Neural cell (in vitro differentiated cells): ENCODE measurements at regions not wholly inside any gene's neighbourhood (a gene's known extent, or its start where the extent isn't known, plus 50 kb on each side); places are given as distances from the start of the nearest gene placed in this dataset.

Experiments used
- H2AFZ ChIP-seq: fragments of 200-600, 300-800 bp; sonication (generic), shearing (Covaris generic); 2 replicates; pipeline ENCODE4 v1.6.0; 2014; ENCODE audit warnings: low read depth, mild to moderate bottlenecking, antibody characterized with exemption, low read length, moderate library complexity
- H3F3A ChIP-seq: fragments of 200-600 bp; shearing (Covaris generic); 2 replicates; pipeline ENCODE4 v1.6.1; 2016; ENCODE audit warnings: mild to moderate bottlenecking, moderate library complexity, mixed read lengths, antibody characterized with exemption, low read length; ENCODE audit not compliant: insufficient read depth, poor library complexity, severe bottlenecking
- H3K27ac ChIP-seq: fragments of 200-600, 300-800 bp; sonication (generic), shearing (Covaris generic); 2 replicates; pipeline ENCODE4 v1.5.1; 2014; ENCODE audit warnings: mild to moderate bottlenecking, low read length, moderate library complexity
- H3K27me3 ChIP-seq: fragments of 300-800, 200-600 bp; sonication (generic), shearing (Covaris generic); 2 replicates; pipeline ENCODE4 v1.6.0; 2014; ENCODE audit warnings: mild to moderate bottlenecking, low read depth, low read length, moderate library complexity; ENCODE audit not compliant: insufficient read depth
- H3K36me3 ChIP-seq: fragments of 300-800, 200-600 bp; sonication (generic), shearing (Covaris generic); 2 replicates; pipeline ENCODE4 v1.5.1; 2014; ENCODE audit warnings: mild to moderate bottlenecking, antibody characterized with exemption, low read length, moderate library complexity; ENCODE audit not compliant: insufficient read depth
- H3K4me2 ChIP-seq: fragments of 300-800, 200-600 bp; sonication (generic), shearing (Covaris generic); 2 replicates; pipeline ENCODE4 v1.6.0; 2014; ENCODE audit warnings: mild to moderate bottlenecking, low read length
- H3K4me3 ChIP-seq: fragments of 300-800, 200-600 bp; sonication (generic), shearing (Covaris generic); 2 replicates; pipeline ENCODE4 v1.5.1; 2014; ENCODE audit warnings: mild to moderate bottlenecking, low read length, moderate library complexity
- H3K79me2 ChIP-seq: fragments of 200-600 bp; shearing (Covaris generic); replicated peaks from 2 replicates; pipeline ENCODE4 v1.6.0; 2014; ENCODE audit warnings: mild to moderate bottlenecking, low read length, moderate library complexity; ENCODE audit not compliant: insufficient read depth
- H3K9ac ChIP-seq: fragments of 300-800, 200-600 bp; sonication (generic), shearing (Covaris generic); 2 replicates; pipeline ENCODE4 v1.6.1; 2016; ENCODE audit warnings: mild to moderate bottlenecking, low read length, mixed read lengths
- H3K9me2 ChIP-seq: fragments of 200-600 bp; shearing (Covaris generic); 2 replicates; pipeline ENCODE4 v1.6.1; 2016; ENCODE audit warnings: mild to moderate bottlenecking, low read length, mixed read lengths; ENCODE audit not compliant: insufficient read depth
- H3K9me3 ChIP-seq: fragments of 200-600, 300-800 bp; sonication (generic), shearing (Covaris generic); 2 replicates; pipeline ENCODE4 v1.6.1; 2016; ENCODE audit warnings: mild to moderate bottlenecking, mixed run types, low read length, moderate library complexity, mixed read lengths
- H4K20me1 ChIP-seq: fragments of 200-600 bp; shearing (Covaris generic); 2 replicates; pipeline ENCODE4 v1.6.1; 2016; ENCODE audit warnings: mild to moderate bottlenecking, mixed run types; ENCODE audit not compliant: insufficient read depth
- EP300 ChIP-seq: fragments of 450-650 bp; conservative IDR thresholded peaks from 2 replicates; pipeline ENCODE4 v1.6.1; 2014; ENCODE audit warnings: antibody characterized with exemption, mild to moderate bottlenecking, moderate library complexity; ENCODE audit not compliant: poor library complexity, severe bottlenecking
- EZH2 ChIP-seq: fragments of 200-600, 300-800 bp; shearing (Covaris generic), sonication (generic); IDR thresholded peaks from 2 replicates; pipeline ENCODE4 v1.6.1; 2014; ENCODE audit warnings: antibody characterized with exemption, low read length, borderline replicate concordance, mild to moderate bottlenecking; ENCODE audit not compliant: insufficient read depth, poor library complexity, severe bottlenecking
- MXI1 ChIP-seq: fragments of 450-650 bp; conservative IDR thresholded peaks from 2 replicates; pipeline ENCODE4 v1.6.1; 2014; ENCODE audit warnings: antibody characterized with exemption, mild to moderate bottlenecking; ENCODE audit not compliant: poor library complexity, severe bottlenecking
- POLR2AphosphoS5 ChIP-seq: IDR thresholded peaks from 2 replicates; pipeline ENCODE4 v1.6.1; 2012
- RAD21 ChIP-seq: fragments of 450-650 bp; conservative IDR thresholded peaks from 2 replicates; pipeline ENCODE4 v1.6.1; 2014; ENCODE audit warnings: antibody characterized with exemption, mild to moderate bottlenecking, moderate library complexity
- SMC3 ChIP-seq: fragments of 450-650 bp; conservative IDR thresholded peaks from 2 replicates; pipeline ENCODE4 v1.6.1; 2014; ENCODE audit warnings: antibody characterized with exemption, mild to moderate bottlenecking, moderate library complexity; ENCODE audit not compliant: poor library complexity
- TAF1 ChIP-seq: IDR thresholded peaks from 2 replicates; pipeline ENCODE4 v1.6.1; 2012; ENCODE audit warnings: low read depth
- TF ChIP-seq, protein P1 (sequence below): fragments of 450-650 bp; IDR thresholded peaks from 2 replicates; pipeline ENCODE4 v1.5.1; 2014; ENCODE audit warnings: antibody characterized with exemption, mild to moderate bottlenecking, moderate library complexity; ENCODE audit not compliant: poor library complexity, severe bottlenecking
- TF ChIP-seq, protein P2 (sequence below): IDR thresholded peaks from 2 replicates; pipeline ENCODE4 v1.6.1; 2012; ENCODE audit warnings: borderline replicate concordance

DNA sequence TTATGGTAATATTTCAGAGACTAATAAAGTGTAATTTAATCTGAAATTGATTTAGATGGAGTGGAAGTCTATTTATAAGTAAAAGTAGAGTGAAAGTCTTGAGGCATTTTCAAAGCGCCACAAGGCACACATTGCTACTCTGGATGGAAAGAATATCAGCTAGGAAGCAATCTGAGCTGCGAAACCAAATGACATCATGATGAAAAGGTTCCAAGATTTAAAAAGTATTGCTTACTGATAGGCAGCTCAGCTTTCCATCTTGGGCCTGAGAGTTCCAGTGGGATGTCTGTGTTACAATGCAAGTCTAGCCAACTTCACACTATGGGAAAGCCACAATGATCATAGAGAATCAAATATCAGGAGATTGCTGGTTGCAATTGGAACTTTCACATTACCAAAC lies 126.9 kb upstream of the VGLL2 start:
- H3K9ac ChIP-seq: no peak overlapping the region
- H3K27ac ChIP-seq: no peak overlapping the region
- no peaks in the 10 kb centered on the region for H3K36me3 ChIP-seq
- H3K79me2 ChIP-seq: no peaks in the 10 kb centered on the region
- H3K4me3 ChIP-seq: no peak overlapping the region
- H3K9me3 ChIP-seq: no peaks in the 10 kb centered on the region
- no peaks in the 10 kb centered on the region for H3K27me3 ChIP-seq
- TF ChIP-seq MXI1 (no peak), EZH2 (no peak), SMC3 (no peak), POLR2AphosphoS5 (no peak), RAD21 (no peak), EP300 (no peak), TAF1 (no peak)
- TF ChIP-seq, protein P1, sequence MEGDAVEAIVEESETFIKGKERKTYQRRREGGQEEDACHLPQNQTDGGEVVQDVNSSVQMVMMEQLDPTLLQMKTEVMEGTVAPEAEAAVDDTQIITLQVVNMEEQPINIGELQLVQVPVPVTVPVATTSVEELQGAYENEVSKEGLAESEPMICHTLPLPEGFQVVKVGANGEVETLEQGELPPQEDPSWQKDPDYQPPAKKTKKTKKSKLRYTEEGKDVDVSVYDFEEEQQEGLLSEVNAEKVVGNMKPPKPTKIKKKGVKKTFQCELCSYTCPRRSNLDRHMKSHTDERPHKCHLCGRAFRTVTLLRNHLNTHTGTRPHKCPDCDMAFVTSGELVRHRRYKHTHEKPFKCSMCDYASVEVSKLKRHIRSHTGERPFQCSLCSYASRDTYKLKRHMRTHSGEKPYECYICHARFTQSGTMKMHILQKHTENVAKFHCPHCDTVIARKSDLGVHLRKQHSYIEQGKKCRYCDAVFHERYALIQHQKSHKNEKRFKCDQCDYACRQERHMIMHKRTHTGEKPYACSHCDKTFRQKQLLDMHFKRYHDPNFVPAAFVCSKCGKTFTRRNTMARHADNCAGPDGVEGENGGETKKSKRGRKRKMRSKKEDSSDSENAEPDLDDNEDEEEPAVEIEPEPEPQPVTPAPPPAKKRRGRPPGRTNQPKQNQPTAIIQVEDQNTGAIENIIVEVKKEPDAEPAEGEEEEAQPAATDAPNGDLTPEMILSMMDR: no peak
- TF ChIP-seq, protein P2, sequence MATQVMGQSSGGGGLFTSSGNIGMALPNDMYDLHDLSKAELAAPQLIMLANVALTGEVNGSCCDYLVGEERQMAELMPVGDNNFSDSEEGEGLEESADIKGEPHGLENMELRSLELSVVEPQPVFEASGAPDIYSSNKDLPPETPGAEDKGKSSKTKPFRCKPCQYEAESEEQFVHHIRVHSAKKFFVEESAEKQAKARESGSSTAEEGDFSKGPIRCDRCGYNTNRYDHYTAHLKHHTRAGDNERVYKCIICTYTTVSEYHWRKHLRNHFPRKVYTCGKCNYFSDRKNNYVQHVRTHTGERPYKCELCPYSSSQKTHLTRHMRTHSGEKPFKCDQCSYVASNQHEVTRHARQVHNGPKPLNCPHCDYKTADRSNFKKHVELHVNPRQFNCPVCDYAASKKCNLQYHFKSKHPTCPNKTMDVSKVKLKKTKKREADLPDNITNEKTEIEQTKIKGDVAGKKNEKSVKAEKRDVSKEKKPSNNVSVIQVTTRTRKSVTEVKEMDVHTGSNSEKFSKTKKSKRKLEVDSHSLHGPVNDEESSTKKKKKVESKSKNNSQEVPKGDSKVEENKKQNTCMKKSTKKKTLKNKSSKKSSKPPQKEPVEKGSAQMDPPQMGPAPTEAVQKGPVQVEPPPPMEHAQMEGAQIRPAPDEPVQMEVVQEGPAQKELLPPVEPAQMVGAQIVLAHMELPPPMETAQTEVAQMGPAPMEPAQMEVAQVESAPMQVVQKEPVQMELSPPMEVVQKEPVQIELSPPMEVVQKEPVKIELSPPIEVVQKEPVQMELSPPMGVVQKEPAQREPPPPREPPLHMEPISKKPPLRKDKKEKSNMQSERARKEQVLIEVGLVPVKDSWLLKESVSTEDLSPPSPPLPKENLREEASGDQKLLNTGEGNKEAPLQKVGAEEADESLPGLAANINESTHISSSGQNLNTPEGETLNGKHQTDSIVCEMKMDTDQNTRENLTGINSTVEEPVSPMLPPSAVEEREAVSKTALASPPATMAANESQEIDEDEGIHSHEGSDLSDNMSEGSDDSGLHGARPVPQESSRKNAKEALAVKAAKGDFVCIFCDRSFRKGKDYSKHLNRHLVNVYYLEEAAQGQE: no peak
- no peaks in the 10 kb centered on the region for H3F3A ChIP-seq
- no peak overlapping the region for H3K4me2 ChIP-seq
- H2AFZ ChIP-seq: no peak overlapping the region
- H3K9me2 ChIP-seq: no peaks in the 10 kb centered on the region
- no peaks in the 10 kb centered on the region for H4K20me1 ChIP-seq

DNA sequence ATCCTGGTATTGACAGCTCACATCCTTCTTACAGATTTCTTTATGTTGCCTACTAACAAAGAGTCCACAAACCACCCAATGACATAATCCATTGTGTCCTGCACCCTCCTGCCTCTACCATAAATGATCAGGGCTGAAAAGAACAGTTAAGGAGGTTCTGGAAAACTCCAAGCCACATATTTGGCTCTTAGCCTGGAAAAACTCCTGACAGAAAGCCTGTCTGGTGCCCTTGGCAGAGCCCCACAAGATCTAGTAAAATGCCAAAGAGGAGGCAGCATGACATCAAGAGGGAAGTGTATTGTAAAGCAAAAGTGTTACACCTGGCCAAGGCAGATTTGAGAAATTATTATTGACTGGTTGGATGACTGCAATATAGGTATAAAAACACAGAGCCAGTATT lies 126.4 kb upstream of the VGLL2 start:
- no peaks in the 10 kb centered on the region for H3K9me2 ChIP-seq
- H3K9me3 ChIP-seq: no peaks in the 10 kb centered on the region
- H3K36me3 ChIP-seq: no peaks in the 10 kb centered on the region
- H3K4me2 ChIP-seq: no peak overlapping the region
- H3K27me3 ChIP-seq: no peaks in the 10 kb centered on the region
- H3K79me2 ChIP-seq: no peaks in the 10 kb centered on the region
- H4K20me1 ChIP-seq: no peaks in the 10 kb centered on the region
- no peak overlapping the region for H3K9ac ChIP-seq
- no peak overlapping the region for H3K4me3 ChIP-seq
- no peak overlapping the region for H2AFZ ChIP-seq
- no peak for TF ChIP-seq EZH2
- TF ChIP-seq, protein P2: no peak
- TF ChIP-seq TAF1: no peak
- TF ChIP-seq RAD21: no peak
- no peak for TF ChIP-seq POLR2AphosphoS5
- TF ChIP-seq MXI1: no peak
- TF ChIP-seq, protein P1: no peak
- TF ChIP-seq EP300: no peak
- TF ChIP-seq SMC3: no peak
- H3F3A ChIP-seq: no peaks in the 10 kb centered on the region
- H3K27ac ChIP-seq: no peak overlapping the region
